Esophagus muscularis mucosa (tissue), 3 donors: ENCODE measurements at regions not wholly inside any gene's neighbourhood (a gene's known extent, or its start where the extent isn't known, plus 50 kb on each side); places are given as distances from the start of the nearest gene placed in this dataset.

Source experiments
- POLR2AphosphoS5 ChIP-seq, 2 donors: sonication (generic); formaldehyde crosslinking; IDR thresholded peaks; one replicate each; pipeline ENCODE4 v1.6.1; 2017; ENCODE audit warnings: antibody characterized with exemption in 2 of 2
- TF ChIP-seq, protein P1 (sequence below), 3 experiments: fragments of 200-600 bp in 2 of 3; fragments of 450-650 bp in 1 of 3; sonication (generic) in 2 of 3; IDR thresholded peaks; one replicate each; pipeline ENCODE4 v1.5.1; 2017 to 2019; ENCODE audit warnings: antibody characterized with exemption in 3 of 3, mild to moderate bottlenecking in 2 of 3, moderate library complexity in 1 of 3

DNA sequence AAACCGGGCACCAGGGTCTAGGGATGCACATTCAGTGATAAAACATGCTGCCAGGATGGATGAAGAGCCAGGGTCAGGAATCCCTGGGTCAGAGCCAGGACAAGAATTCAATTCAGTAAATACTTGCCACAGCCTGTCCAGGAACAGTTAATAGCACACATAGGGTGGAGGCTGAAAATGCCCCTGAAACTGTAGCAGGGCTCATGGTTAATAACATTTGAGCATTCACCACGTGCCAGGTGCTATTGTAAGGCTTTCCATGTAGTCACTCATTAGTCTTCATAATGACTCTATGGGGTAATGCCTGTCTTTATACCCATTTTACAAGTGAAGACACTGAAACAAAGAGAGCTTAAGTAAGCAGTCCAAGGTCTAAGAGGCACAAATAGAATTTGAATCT lies 296.3 kb downstream of the LRFN2 start:
- TF ChIP-seq, protein P1, sequence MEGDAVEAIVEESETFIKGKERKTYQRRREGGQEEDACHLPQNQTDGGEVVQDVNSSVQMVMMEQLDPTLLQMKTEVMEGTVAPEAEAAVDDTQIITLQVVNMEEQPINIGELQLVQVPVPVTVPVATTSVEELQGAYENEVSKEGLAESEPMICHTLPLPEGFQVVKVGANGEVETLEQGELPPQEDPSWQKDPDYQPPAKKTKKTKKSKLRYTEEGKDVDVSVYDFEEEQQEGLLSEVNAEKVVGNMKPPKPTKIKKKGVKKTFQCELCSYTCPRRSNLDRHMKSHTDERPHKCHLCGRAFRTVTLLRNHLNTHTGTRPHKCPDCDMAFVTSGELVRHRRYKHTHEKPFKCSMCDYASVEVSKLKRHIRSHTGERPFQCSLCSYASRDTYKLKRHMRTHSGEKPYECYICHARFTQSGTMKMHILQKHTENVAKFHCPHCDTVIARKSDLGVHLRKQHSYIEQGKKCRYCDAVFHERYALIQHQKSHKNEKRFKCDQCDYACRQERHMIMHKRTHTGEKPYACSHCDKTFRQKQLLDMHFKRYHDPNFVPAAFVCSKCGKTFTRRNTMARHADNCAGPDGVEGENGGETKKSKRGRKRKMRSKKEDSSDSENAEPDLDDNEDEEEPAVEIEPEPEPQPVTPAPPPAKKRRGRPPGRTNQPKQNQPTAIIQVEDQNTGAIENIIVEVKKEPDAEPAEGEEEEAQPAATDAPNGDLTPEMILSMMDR (IDR thresholded peaks at IDR 0.05) = no peak
- TF ChIP-seq POLR2AphosphoS5 (IDR thresholded peaks at IDR 0.05) = no peak
